ENCODE measurements at regions not wholly inside any gene's neighbourhood (a gene's known extent, or its start where the extent isn't known, plus 50 kb on each side); places are given as distances from the start of the nearest gene placed in this dataset.

DNA sequence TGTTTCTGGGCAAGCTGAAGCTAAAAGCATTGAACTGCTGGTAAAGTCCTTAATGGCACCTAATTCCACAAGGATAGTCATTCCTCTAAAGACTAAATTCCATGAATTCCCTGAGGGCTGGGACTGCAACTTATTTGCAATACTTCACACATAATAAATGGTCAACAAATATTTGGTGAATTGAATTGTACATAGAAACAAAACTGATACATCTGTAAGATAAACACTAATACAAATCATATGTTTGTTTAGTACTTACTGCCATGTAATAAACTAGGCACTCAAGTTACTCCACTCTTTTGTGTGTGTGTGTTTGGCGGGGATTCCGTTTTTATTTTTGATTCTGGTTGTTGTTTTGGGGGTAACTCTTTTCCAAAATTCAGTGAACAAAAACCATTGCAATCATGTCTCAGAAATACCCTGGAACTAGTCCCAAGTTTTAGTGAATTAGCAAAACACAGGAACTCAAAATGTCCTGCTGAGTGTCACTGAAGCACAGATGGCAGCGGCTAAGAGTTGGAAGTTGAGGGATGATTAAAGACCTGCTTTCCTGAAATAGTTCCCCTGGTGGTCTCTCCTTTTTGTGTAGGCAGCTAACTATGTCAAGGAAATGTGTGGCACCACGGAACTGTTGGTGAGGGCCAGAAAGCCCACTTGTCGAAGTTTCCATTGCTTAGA, 74.8 kb upstream of the SNRPB2 start:
- no peak for DNase-seq (ENCODE audit: low read depth)
- Histone ChIP-seq H3K4me3 (ENCODE audit: low read depth, low read length) (no peak overlapping the region), H3K36me3 (ENCODE audit: control insufficient read depth, insufficient read depth, low read length) (no peaks in the 10 kb centered on the region), H3K27me3 (ENCODE audit: control insufficient read depth, insufficient read depth, low read length) (no peaks in the 10 kb centered on the region)
- ChIA-PET POLR2A (no interaction called here), CTCF (no interaction called here)
- no peak for TF ChIP-seq CTCF (IDR thresholded peaks at IDR 0.05; ENCODE audit: insufficient read depth, low read depth, low read length)

DNA sequence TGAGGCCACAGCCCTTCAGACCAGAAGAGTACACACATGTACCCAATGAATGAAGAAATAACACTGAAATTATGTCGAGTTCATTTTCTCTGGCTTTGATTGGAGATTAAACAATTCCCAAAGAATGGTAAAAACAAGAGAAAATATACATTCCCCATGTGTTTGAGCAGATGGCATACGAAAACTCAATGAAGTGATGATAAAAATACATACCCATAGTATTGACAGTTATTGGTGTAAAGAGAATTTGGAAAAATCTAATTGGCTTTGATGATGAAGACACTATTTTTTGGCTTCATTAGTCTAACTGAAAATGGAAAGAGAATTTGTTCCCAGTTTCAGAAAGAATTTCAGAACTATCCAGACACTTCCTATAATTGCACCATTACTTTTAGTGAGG, 76.6 kb upstream of the SNRPB2 start:
- POLR2A ChIA-PET, result no interaction called here

GRCh38 chr20:16647875-16648597, 74.8 kb upstream of the KIF16B start:
- POLR2A ChIA-PET, result no interaction called here
- no peak for DNase-seq (ENCODE audit: low read depth)
- no peaks in the 10 kb centered on the region for H3K36me3 ChIP-seq (ENCODE audit: control insufficient read depth, insufficient read depth, low read length)
- no peak for TF ChIP-seq CTCF (IDR thresholded peaks at IDR 0.05; ENCODE audit: insufficient read depth, low read depth, low read length)
- no peaks in the 10 kb centered on the region for H3K27me3 ChIP-seq (ENCODE audit: control insufficient read depth, insufficient read depth, low read length)
- CTCF ChIA-PET, result no interaction called here
- no peak overlapping the region for H3K4me3 ChIP-seq (ENCODE audit: low read depth, low read length)

More for the DNA sequence above, 76.6 kb upstream of the SNRPB2 start:
- CTCF ChIA-PET, result no interaction called here
- Histone ChIP-seq H3K27me3 (ENCODE audit: control insufficient read depth, insufficient read depth, low read length) (no peaks in the 10 kb centered on the region), H3K36me3 (ENCODE audit: control insufficient read depth, insufficient read depth, low read length) (no peaks in the 10 kb centered on the region), H3K4me3 (ENCODE audit: low read depth, low read length) (no peak overlapping the region)
- no peak for TF ChIP-seq CTCF (IDR thresholded peaks at IDR 0.05; ENCODE audit: insufficient read depth, low read depth, low read length)
- no peak for DNase-seq (ENCODE audit: low read depth)

- H3K4me3 ChIP-seq (ENCODE audit: low read depth, low read length), result no peak overlapping the region
- ChIA-PET POLR2A (no interaction called here), CTCF (no interaction called here)
- no peaks in the 10 kb centered on the region for H3K36me3 ChIP-seq (ENCODE audit: control insufficient read depth, insufficient read depth, low read length)
- no peak for DNase-seq (ENCODE audit: low read depth)
- H3K27me3 ChIP-seq (ENCODE audit: control insufficient read depth, insufficient read depth, low read length), result no peaks in the 10 kb centered on the region
- TF ChIP-seq CTCF (IDR thresholded peaks at IDR 0.05; ENCODE audit: insufficient read depth, low read depth, low read length), result no peak
Observed at GRCh38 chr20:16641511-16642023, 68.3 kb upstream of the KIF16B start.

GRCh38 chr20:16639027-16639941, 66.0 kb upstream of the KIF16B start:
- no peak overlapping the region for H3K4me3 ChIP-seq (ENCODE audit: low read depth, low read length)
- POLR2A ChIA-PET, result no interaction called here
- CTCF ChIA-PET, result interaction anchor here (0.6 to 0.7 kb wide), 2 partner anchors 121 to 349 kb away, joined by 3 read pairs; no protein-coding TSS in a partner anchor
- no peak for TF ChIP-seq CTCF (IDR thresholded peaks at IDR 0.05; ENCODE audit: insufficient read depth, low read depth, low read length)
- DNase-seq (ENCODE audit: low read depth), result no peak
- no peaks in the 10 kb centered on the region for H3K27me3 ChIP-seq (ENCODE audit: control insufficient read depth, insufficient read depth, low read length)
- no peaks in the 10 kb centered on the region for H3K36me3 ChIP-seq (ENCODE audit: control insufficient read depth, insufficient read depth, low read length)

Data from BJ (cell line).